HG02588 (cell line): ENCODE measurements at regions not wholly inside any gene's neighbourhood (a gene's known extent, or its start where the extent isn't known, plus 50 kb on each side); places are given as distances from the start of the nearest gene placed in this dataset.

Source experiments
- ATAC-seq: cut with Tn5 transposase; IDR thresholded peaks from one replicate; pipeline ENCODE4 v1.9.1; 2021; ENCODE audit warnings: mild to moderate bottlenecking, moderate library complexity; ENCODE audit not compliant: unreplicated experiment

GRCh38 chr9:118362596-118362995 lies 658.4 kb downstream of the TLR4 start:
- no peak for ATAC-seq

DNA sequence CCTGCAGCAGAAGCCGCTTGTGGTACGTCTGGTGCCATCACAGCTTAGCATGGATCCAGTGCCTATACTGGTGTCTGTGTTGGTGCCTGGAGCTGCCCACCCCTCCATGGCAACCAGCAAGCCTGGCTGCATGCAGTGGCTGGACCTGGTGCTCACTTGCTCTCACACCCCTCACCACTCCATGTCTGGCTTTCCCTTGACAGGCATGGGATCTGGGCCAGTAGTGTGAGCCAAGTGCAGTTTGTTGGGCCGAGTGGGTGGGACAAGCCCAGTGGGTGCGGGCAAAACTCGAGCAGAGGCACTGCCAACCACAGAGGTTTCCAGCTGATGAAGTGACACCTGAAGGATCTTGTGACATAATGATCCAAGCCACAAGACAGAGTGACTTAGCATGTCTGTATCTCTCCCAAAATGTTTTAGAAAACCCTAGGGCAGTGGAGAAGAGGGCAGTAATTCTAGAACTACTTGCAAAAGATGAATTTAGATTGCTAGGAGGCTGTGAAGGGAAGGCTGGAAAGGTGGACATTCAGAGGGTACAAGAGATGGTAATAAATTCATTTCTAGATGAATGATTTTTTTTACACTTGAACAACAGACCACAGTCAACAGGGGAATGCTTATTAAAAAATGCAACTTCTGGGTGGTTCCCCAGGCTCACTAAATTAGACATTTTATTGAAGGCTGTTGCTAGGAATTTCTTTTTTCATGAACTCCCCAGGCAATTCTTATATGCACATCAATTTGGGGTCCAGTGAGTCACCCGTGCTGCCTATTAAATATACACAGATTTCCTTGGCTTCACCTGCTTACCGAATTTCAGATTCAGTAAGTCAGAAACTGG lies 660.3 kb downstream of the TLR4 start:
- no peak for ATAC-seq

DNA sequence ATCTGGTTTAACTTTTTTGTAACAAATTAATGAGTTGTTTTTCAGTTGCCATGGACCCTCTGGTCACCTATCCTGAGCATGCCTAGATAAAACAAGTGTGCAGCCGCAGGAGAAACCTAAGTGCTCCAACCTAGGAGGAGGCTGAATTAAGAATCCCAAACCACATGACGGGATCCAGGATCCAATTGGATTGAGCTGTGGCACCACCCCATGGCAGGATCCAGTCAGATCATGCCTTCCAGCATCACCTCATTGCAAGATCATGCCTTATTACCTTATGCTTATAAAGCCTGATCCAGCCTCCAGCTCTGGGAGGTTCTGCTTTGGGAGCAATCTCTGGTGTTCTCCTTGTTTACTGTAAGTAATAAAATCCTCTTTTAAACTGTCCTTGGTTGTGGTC lies 662.0 kb downstream of the TLR4 start:
- ATAC-seq: no peak

DNA sequence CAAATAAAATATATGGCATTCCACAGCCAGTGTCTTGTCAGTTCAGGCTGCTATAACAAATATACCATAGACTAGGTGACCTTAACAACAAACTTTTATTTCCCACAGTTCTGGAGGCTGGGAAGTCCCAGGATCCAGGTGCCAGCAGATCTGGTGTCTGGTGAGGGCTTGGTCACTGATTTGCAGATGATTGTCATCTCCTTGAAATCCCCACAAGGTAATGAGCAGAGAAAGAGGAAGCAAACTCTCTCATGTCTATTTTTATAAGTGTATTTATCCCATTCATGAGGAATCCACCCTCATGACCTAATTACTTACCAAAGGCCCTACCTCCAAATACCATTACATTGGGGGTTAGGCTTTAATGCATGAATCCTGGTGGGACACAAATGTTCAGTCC lies 663.2 kb downstream of the TLR4 start:
- no peak for ATAC-seq

DNA sequence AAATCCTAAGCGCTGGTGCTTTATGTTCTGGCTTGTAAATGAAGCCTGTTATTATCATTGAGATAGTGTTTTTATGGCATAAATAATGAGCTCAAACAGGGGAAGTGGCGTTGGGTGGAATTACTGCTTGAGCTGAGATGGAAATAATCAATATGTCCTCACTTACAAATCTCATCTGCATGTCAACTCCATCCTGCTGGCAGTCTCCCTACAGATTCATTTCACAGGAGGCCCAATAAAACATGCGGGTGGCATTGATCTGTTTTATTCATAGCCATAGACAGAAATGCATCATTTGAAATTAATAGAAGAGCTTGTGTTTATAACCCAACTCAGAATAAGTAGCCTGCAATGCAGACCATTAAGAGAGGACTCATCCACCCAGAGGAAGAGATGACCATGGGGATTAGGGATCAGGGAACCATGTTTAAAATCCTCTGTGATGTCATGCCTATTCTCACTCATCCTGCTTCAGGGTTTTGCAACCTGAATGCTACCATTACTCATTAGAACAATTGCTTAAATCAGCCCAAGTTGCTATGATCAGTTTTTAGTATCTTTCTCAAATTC lies 680.4 kb downstream of the TLR4 start:
- ATAC-seq: no peak

DNA sequence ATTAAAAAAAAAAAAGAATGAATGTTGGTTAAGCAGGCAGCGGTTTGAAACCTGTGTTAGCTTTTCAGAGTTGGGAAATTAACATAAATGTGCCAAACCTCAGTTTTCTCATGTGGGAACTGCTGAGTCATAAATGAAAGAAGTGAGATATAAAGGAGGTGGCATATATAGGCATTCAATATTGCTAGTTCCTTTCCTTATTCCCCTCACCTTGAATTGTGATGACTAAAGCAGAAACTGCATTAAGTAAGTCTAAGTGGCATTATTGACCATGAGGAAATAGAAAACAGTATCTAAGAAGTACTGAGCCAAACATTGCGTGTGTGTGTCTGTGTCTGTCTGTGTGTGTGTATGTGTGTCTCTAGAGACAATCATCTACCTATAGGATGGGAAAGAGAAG lies 691.2 kb downstream of the TLR4 start:
- no peak for ATAC-seq

DNA sequence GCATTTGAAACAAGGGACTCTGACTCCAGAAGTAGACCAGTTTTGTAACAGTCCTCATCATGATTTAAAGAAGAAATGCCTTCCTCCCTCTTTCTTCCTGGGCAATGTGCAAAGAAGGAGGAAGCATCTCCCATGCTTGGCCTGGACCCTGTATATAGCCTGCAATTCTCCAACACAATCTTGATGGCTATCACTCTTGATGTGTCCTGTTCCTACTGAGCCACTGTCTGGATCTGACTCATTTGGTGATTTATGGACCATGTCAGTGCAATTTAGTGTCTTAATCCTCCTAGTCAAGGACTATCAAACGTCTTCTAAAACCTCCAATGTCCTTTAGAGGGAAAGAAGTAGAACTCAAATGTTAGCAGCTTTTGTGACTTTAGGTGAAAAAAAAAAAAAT lies 697.3 kb downstream of the TLR4 start:
- ATAC-seq: no peak

GRCh38 chr9:118414676-118415075 lies 710.5 kb downstream of the TLR4 start:
- ATAC-seq: no peak

GRCh38 chr9:118418887-118419565 lies 714.8 kb downstream of the TLR4 start:
- no peak for ATAC-seq

GRCh38 chr9:118419676-118420075 lies 715.5 kb downstream of the TLR4 start:
- ATAC-seq: no peak

DNA sequence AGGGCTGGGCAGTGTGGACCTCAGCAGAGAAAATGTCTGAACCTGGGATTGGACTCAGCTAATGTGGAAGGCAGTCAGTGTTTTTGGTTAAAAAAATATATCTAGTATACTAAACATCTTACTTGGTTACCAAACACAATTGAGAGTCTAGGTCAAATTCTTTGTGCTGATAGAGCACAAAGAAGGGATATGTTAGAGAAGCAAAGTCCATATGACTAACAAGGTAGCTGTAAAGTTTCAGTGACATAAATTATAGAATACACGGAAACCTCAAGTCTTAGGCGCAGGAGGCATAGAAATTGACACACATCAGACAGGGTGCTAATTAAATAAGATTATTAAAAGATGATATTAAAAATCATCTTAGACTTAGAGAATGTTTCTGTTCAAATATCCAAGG lies 718.3 kb downstream of the TLR4 start:
- no peak for ATAC-seq

DNA sequence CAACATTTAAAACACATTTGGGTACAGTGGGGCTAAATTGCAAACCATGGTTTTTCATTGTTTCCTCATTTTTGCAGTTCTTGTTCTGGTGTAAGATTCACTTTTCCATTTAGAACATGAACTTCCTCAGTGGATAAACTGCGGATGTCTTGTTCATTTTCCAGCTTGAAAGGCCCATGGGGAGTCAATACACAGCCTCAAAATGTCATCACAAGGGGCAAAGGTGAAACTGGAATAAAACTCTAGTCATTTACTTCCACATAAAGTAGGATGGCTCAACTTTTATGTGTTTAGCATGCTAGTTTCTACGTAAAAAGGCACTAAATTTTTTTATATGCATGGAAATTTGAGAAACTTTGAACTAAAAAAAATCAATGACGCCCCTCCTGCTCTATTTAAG lies 718.8 kb downstream of the TLR4 start:
- ATAC-seq: no peak

DNA sequence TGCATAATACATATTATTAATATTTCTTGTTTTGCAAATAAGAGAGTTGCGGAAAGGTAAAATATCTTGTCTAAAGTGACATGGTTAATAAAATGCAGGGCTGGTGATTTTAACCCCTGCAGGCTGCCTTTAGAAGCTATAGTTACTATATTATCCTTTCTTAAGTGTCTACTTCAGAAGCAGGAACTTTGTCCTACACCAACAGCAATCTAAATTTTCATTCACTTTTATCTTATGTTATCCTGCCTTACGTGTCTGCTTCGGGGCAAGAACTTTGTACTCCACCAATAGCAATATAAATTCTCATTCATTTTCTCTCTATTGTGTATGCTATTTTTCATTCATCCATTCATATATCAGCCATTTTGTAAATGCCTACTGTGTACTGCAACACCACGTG lies 719.5 kb downstream of the TLR4 start:
- no peak for ATAC-seq

- ATAC-seq: no peak
Observed at GRCh38 chr9:118426772-118427171, 722.6 kb downstream of the TLR4 start.

GRCh38 chr9:118438810-118439209 lies 734.6 kb downstream of the TLR4 start:
- ATAC-seq: no peak

GRCh38 chr9:118439441-118439840 lies 735.2 kb downstream of the TLR4 start:
- no peak for ATAC-seq

DNA sequence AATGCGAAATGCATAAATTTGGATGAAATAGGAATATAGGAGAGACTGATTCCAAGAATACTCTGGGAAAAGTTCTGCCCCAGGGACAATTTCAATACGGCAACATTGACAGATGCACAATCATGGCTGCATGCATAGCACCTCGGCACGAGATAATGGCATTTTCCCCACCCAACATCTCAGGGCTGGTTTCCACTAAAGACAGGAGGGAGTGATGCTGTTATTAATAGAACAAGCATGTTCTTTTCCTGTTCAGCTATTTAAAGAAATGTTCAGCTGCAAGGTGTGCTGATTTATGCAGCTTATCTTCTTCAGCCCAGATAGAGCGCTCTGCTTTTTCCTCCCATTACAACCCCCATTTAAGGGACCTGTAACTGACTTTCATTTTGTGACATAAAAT lies 740.2 kb downstream of the TLR4 start:
- no peak for ATAC-seq

- ATAC-seq: no peak
Observed at GRCh38 chr9:118446943-118447639, 742.9 kb downstream of the TLR4 start.

- no peak for ATAC-seq
Observed at GRCh38 chr9:118449554-118449953, 745.4 kb downstream of the TLR4 start.

GRCh38 chr9:118455259-118455658 lies 751.1 kb downstream of the TLR4 start:
- no peak for ATAC-seq

GRCh38 chr9:118455788-118456187 lies 751.6 kb downstream of the TLR4 start:
- no peak for ATAC-seq
